Astrocyte of the cerebellum (primary cell): ENCODE measurements at regions not wholly inside any gene's neighbourhood (a gene's known extent, or its start where the extent isn't known, plus 50 kb on each side); places are given as distances from the start of the nearest gene placed in this dataset.

Source experiments
- DNase-seq: peaks from one replicate; pipeline ENCODE4 v3.0.0-alpha.2; 2011; ENCODE audit warnings: low read depth
- H3K4me3 ChIP-seq: 2 replicates; pipeline ENCODE4 v1.5.1; 2011; ENCODE audit warnings: mild to moderate bottlenecking, low read depth, low read length, moderate library complexity
- in situ Hi-C: cut with HindIII; loops from 2 replicates; pipeline ENCODE4 v1.10.0; 2017; ENCODE audit warnings: low sequenced_read_pairs
- TF ChIP-seq, protein P1 (sequence below): IDR thresholded peaks from 2 replicates; pipeline ENCODE4 v1.5.1; 2012; ENCODE audit warnings: low read length, low read depth, moderate library complexity, mild to moderate bottlenecking; ENCODE audit errors: missing control alignments

DNA sequence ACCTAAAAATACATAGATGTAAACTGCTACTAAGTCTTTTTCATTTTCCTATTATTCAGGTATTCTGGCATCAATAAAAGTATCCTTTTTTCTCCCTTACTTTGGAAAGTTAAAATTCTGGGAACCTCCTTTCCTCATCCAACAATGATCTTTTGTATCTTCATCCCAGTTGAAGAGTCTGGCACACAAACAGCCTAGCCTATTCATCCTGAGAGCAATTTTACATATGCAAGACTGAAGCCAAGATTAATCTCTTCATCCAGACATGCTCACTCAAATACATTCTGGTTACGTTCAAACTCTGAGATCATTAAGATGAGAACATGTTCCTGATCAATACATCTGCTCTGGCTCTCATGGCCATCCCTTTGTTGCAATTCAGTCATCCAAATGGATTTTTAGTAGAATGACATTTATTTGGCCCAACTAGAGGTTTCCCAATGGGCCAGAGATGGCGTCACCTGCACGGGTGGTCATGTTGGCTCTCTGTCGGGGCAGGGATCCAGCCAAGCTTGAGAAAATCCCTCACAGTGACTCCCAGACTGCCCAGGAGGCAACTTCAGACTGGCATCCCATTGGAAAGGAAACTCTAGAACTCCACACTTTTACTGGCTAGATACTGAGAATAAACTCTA is 135.3 kb upstream of the VCX2 start:
- in situ Hi-C loops = no loop called here
- no peak for DNase-seq
- no peak overlapping the region for H3K4me3 ChIP-seq
- TF ChIP-seq, protein P1, sequence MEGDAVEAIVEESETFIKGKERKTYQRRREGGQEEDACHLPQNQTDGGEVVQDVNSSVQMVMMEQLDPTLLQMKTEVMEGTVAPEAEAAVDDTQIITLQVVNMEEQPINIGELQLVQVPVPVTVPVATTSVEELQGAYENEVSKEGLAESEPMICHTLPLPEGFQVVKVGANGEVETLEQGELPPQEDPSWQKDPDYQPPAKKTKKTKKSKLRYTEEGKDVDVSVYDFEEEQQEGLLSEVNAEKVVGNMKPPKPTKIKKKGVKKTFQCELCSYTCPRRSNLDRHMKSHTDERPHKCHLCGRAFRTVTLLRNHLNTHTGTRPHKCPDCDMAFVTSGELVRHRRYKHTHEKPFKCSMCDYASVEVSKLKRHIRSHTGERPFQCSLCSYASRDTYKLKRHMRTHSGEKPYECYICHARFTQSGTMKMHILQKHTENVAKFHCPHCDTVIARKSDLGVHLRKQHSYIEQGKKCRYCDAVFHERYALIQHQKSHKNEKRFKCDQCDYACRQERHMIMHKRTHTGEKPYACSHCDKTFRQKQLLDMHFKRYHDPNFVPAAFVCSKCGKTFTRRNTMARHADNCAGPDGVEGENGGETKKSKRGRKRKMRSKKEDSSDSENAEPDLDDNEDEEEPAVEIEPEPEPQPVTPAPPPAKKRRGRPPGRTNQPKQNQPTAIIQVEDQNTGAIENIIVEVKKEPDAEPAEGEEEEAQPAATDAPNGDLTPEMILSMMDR = no peak

DNA sequence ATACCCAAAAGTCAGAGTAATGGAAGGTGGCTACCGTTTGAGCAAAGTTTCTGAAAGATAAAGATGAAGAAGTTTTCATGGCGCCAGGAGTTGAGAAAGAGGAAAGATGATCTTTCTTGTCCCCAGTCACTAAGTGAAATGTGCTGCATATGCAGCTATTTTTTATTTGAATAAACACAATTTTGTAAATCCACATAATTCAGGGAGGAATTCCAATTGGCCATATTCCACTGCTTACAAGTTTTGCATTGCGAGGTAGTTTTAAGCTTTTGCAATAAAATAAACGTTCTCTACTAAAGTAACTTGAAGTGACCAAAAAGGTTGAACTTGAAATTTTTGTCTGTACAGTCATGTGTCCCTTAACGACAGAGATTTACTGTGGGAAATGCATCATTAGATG is 139.3 kb upstream of the VCX2 start:
- DNase-seq = no peak
- no peak overlapping the region for H3K4me3 ChIP-seq
- in situ Hi-C loops = no loop called here
- TF ChIP-seq, protein P1 = no peak

DNA sequence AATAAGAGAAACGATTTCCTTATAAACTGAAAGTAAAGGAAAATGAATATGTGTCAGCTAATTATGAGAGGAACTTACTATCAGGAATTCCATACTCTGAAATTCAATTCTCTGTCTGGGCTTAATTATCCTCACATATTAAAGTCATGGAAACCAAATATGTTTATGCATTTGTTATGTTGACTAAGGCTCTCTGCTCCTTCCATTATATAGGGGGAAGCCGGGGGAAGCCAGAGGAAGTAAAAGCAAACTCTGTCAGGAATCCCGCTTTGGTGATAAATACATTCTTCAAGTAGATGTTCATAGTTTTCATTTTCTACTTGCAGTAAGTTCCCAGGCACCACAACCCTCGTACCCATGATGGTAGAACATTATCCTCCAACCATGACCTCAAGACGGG is 142.8 kb upstream of the VCX2 start:
- no peak overlapping the region for H3K4me3 ChIP-seq
- in situ Hi-C loops = no loop called here
- no peak for DNase-seq
- TF ChIP-seq, protein P1 = no peak

DNA sequence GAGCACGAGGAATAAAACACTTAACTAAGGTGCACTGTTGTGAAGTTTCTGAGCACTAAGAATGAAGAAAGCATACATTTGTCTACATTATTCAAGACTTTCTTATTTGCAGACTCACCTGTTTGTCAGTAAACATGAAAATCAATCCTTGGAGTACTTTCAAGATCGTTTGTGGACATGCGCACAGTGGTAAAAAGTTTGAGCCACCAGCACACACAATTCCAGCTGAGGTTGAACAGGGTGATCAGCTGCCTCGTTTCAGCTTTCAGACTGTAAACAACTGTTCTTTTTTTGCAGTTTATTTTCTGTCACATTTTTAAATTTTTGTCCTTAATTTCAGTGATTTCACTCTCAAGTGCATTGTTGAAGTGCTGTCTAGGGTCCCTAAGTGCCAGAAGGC is 143.8 kb upstream of the VCX2 start:
- H3K4me3 ChIP-seq = no peak overlapping the region
- in situ Hi-C loops = no loop called here
- TF ChIP-seq, protein P1 = no peak
- DNase-seq = no peak

DNA sequence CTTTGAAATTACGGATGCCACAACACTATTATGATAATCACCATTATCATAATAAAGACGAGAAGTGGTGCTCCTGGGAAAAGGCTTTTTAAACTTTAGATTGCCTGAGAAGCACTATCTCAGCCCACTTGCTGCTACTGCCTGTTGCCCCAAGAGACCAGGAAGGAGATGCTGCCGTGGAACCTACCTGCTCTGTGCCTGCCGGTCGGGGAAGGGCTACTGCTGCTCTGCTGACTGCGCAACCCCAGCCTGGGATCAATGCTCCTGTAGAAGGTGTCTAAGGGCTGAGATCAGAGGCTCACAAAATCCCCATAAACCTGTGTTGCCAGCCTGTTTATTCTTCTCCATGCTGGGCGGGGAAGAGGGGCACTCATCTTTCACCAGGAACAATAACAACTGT is 145.3 kb upstream of the VCX3B start:
- TF ChIP-seq, protein P1 = no peak
- no peak for DNase-seq
- in situ Hi-C loops = no loop called here
- no peak overlapping the region for H3K4me3 ChIP-seq

DNA sequence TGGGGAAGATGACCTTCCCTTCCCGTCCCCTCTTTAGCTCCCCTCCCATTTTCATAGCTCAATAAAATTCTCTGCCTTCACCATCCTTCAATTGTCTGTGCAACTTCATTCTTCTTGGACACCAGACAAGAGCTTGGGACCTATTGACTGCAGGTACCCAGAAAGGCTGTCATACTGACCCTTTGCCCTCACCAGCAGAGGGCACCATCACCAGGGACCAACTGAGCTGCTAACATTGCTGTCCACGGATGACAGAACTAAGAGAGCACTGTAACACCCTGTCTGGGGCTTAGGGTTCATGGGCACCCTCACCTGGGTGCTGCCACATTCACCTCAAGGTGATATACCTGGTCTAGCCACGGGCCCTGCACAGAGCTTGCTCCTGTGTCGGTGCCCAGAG is 141.3 kb upstream of the VCX3B start:
- no peak for DNase-seq
- TF ChIP-seq, protein P1 = no peak
- no peak overlapping the region for H3K4me3 ChIP-seq
- in situ Hi-C loops = no loop called here
